ENCODE measurements at regions not wholly inside any gene's neighbourhood (a gene's known extent, or its start where the extent isn't known, plus 50 kb on each side); places are given as distances from the start of the nearest gene placed in this dataset.

DNA sequence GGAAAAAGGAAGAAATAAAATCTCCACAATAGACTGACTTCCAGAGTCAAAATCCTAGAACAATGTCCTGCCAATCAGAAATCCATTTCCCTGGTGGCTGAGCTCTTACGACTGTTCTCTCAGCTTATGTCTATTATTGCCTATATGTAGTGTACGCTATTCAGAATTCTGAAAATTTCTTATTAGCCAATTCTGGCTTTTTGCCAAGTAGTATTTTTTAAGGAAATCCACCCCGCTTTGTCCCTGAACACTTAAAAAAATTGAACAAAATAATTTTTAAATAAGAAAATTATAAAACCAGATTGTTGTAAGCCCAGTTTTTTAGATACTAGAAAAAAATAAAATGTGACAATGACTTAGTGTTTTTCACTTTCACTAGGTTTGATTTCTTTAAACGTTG lies 143.0 kb downstream of the KCNA5 start:
- no peak for TF ChIP-seq ZFX (IDR thresholded peaks at IDR 0.05; ENCODE audit: borderline replicate concordance)
- TF ChIP-seq, protein P1, sequence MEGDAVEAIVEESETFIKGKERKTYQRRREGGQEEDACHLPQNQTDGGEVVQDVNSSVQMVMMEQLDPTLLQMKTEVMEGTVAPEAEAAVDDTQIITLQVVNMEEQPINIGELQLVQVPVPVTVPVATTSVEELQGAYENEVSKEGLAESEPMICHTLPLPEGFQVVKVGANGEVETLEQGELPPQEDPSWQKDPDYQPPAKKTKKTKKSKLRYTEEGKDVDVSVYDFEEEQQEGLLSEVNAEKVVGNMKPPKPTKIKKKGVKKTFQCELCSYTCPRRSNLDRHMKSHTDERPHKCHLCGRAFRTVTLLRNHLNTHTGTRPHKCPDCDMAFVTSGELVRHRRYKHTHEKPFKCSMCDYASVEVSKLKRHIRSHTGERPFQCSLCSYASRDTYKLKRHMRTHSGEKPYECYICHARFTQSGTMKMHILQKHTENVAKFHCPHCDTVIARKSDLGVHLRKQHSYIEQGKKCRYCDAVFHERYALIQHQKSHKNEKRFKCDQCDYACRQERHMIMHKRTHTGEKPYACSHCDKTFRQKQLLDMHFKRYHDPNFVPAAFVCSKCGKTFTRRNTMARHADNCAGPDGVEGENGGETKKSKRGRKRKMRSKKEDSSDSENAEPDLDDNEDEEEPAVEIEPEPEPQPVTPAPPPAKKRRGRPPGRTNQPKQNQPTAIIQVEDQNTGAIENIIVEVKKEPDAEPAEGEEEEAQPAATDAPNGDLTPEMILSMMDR (IDR thresholded peaks at IDR 0.05) = no peak
- no peak overlapping the region for H3K27ac ChIP-seq

DNA sequence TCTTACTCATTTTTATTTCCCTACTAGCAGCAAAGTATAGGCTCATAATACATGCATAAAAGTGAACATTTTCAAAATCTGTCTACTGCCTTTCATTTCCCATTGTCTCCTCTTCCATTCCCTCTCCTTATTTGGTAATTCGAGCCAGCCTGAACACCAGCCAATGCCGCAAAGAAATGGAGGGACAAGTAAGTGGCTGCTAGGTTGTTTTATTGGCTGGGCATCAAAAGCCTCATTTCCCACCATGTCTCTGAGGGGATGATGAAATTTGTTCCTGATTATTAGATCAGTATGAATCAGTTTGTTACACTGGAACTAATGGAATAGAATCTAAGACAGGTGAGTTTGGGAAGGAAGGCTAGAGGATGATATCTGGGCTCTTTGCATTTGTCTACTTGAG lies 143.5 kb downstream of the KCNA5 start:
- TF ChIP-seq, protein P1 (IDR thresholded peaks at IDR 0.05) = no peak
- no peak for TF ChIP-seq ZFX (IDR thresholded peaks at IDR 0.05; ENCODE audit: borderline replicate concordance)
- H3K27ac ChIP-seq = no peak overlapping the region

DNA sequence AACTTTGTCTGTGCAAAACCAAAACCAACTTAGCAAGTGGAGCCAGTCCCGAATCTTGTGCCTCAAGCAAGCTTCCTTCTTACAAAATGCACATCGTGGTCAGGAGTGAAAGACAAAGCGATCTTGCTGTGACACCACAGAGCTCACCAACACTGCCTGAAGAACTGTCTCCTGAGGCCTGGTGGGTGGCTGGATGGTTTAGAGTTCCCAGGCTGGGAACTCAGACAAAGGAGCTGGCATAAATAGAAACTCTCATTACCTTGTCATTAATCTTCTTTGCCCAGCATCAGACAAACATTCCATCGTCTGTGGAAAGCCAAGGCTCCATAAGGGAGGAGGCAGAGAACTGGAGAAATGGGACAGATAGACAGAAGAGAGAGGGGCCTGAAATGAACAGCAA lies 144.8 kb downstream of the KCNA5 start:
- H3K27ac ChIP-seq = no peak overlapping the region
- TF ChIP-seq ZFX (IDR thresholded peaks at IDR 0.05; ENCODE audit: borderline replicate concordance) = no peak

DNA sequence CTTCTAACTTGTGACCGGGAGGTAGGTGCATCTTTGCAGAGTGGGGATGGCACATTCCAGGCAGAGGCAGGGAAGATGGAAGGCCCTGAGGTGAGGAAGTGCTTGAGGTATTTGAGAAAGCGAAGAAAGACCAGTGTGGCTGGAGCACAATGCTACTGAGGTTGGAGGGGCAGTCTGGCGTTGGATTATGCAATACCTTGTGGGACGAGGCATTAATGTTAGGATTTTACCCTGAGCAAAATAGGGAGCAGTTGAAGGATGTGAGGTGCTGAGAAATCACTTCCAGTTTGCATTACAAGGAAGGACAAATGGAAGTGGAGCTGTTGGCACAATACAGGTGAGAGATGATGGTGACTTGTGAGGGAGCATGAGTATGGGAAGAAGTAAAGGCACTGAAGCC lies 145.5 kb downstream of the KCNA5 start:
- H3K27ac ChIP-seq = no peak overlapping the region
- TF ChIP-seq, protein P1 (IDR thresholded peaks at IDR 0.05) = no peak
- no peak for TF ChIP-seq ZFX (IDR thresholded peaks at IDR 0.05; ENCODE audit: borderline replicate concordance)

DNA sequence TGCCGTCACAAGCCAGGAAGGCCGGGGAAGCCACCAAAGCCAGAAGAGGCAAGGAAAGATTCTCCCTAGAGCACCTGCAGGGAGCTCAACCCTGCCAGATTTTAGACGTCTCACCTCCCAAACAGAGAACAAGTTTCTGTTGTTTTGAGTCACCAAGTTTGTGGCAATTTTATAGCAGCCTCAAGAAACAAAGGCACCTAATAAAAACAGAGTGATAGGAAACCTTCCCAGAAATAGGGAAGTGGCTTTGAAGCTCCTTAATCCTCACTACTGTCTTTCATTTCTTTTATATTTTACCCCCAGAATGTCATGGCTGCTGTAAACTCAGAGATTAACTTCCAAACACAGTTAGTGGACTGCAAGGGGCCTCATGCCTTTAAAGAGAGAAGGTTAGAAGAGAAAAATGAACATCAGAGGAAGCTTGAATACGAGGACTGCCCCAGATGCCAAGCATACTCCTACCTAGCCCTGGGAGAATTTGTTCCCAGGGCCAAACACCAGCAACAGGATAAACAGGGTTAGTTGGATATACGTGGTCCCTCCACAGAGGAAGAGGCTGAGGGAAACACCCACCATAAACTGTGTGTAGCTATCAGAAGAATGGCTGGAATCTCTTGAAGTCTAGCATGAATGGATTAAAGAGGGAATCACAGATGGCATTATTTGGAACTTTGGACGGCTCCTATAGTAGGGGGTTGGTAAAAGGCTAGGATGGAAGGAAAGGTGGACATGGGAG lies 148.3 kb downstream of the KCNA5 start:
- no peak overlapping the region for H3K27ac ChIP-seq
- no peak for TF ChIP-seq ZFX (IDR thresholded peaks at IDR 0.05; ENCODE audit: borderline replicate concordance)
- TF ChIP-seq, protein P1 (IDR thresholded peaks at IDR 0.05) = no peak

DNA sequence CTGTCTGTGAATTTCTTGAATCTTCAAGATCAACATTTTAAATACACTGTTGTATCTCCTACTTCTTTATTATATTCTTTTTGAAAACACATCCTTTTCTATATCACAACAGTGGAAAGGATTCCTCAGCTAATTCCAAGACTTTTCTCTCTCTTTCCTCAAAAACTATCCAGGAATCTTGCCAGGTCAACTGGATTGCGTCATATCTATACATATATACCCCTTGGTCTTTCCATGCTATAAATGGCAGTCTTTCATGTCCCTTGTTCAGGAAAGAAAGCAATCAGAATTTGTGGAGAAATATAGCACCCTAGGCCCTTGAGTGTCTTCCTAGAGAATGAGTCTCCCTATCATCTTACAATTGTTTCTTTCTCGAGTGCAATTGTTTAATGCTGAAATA lies 149.0 kb downstream of the KCNA5 start:
- H3K27ac ChIP-seq = no peak overlapping the region
- TF ChIP-seq, protein P1 (IDR thresholded peaks at IDR 0.05) = no peak
- no peak for TF ChIP-seq ZFX (IDR thresholded peaks at IDR 0.05; ENCODE audit: borderline replicate concordance)

DNA sequence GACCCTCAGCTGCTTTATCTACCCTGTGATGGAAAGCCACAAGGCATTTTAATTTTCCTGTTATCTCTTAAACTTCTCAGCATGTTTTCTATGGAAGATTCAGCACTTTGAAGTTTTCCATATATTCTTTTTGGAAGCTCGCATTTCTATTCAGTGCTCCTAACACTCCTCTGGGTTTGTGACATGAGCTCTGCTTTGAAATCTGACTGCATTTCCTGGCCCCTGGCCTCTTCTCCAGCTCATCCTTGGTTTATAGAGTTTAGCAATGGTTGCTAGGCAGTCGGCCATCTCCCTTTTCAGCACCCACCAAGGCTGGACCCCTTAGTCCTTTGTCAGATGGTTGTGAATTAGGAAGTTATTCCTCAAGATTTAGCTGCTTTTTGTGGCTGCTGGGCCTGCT lies 150.6 kb downstream of the KCNA5 start:
- TF ChIP-seq, protein P1 (IDR thresholded peaks at IDR 0.05) = no peak
- no peak for TF ChIP-seq ZFX (IDR thresholded peaks at IDR 0.05; ENCODE audit: borderline replicate concordance)
- H3K27ac ChIP-seq = no peak overlapping the region

DNA sequence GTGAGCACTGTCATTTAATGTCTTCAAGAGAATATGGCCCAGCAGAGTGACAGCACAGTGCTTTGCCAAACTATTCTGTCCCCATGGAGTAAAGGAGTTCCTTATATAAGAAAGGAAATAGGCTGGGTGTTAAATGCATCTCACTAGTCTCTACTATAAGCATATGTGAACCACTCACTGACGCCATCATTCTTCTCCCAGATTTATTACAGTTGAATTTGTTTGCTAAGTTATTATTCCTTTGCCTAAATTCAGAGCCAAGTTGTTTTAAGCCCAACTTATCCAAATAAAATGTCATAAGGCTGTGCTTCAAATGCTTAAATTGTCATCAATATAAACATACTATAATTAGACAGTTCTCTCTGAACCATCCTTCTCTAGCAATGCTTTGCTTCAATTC lies 151.6 kb downstream of the KCNA5 start:
- TF ChIP-seq, protein P1 (IDR thresholded peaks at IDR 0.05) = no peak
- no peak for TF ChIP-seq ZFX (IDR thresholded peaks at IDR 0.05; ENCODE audit: borderline replicate concordance)
- H3K27ac ChIP-seq = no peak overlapping the region
